ENCODE measurements at regions not wholly inside any gene's neighbourhood (a gene's known extent, or its start where the extent isn't known, plus 50 kb on each side); places are given as distances from the start of the nearest gene placed in this dataset.
"Not testable (repeated sequence)": the region's sequence is repeated elsewhere in the genome, so short reads cannot be mapped to it uniquely, and the experiment has no call there.

DNA sequence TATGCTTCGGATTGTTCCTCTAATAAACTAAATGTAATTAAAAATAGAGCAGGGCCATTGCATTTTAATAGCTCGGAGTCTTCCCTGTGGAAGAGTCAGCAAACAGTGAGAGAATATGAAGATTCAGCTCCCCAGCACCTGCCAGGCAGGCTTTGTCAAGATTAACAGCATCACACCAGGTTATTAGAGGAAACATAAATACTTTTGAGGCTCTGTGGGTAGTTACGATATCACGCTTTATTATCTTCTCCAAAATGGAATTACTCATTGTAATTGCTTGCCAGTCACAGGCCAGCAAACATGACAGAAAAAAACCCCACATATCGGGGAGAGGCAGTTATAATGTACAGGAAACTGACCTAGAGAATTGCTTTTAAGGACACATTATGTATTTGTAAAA is 303.9 kb downstream of the CPS1 start:
- DNase-seq (ENCODE audit: low spot score), result no peak
- FAIRE-seq, result no peak

DNA sequence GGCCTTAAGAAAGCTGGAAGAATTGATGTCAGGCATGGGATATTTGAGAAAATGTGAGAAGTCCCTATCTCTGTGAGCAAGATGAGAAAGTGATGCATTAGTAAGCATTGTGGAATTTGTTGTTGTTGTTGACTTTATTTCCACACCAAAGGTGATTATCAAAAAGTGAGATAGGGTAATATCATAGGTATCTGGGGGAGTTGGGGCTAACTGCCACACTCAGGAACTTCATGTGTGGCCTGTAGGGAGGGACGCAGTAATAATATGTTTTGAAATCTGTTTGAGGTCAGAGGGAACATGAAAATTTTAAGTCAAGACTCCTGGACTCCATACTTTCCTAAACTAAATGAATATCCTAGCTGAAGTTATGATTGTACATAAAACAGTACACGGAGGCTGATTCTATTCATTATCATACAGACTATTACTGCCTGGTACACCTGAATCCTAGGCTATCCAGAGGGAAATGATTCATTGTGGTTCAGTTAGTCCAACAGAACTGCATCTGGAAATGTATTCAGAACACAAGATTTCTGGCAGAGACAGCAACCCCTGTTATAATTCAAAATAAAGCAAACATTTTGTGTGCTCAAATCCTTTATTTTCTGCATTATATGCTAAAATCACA is 304.8 kb downstream of the CPS1 start:
- DNase-seq (ENCODE audit: low spot score) (no peak), FAIRE-seq (no peak)

DNA sequence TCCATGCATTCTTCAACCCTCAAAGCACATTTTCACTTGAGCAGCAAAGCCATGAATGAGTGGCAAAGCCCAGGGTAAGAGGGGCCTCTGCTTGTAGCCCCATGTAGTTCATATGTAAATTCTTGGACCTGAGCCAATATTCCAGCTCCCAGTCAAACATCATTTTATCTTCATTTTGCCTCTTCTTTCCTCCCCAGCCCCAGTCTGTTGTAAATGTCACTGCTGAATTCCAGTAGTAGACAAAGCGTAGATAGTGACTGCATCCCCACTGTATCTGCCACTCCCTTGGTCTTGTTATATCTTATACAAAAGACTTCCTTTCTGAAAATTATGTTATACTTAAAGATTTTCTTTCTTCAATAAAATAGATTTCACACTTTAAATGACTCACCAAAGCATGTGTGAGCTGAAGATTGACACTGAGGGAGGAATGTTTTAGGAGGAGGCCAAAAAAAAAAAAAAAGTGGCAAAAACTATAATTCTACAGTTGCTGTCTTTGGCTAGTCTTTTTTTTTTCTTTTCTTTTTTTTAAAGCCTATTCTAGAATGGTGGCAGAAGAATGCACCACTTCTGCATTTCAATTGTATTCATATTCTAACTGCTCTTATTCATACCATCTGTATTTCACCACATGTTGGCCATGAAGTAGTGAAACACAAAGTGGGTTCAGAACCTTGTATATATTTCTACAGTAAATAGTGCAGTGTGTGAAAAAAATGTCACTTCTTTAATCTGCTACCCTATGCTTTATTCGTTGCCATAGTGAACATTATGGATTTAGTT is 306.1 kb downstream of the CPS1 start:
- DNase-seq (ENCODE audit: low spot score) (no peak), FAIRE-seq (no peak)

DNA sequence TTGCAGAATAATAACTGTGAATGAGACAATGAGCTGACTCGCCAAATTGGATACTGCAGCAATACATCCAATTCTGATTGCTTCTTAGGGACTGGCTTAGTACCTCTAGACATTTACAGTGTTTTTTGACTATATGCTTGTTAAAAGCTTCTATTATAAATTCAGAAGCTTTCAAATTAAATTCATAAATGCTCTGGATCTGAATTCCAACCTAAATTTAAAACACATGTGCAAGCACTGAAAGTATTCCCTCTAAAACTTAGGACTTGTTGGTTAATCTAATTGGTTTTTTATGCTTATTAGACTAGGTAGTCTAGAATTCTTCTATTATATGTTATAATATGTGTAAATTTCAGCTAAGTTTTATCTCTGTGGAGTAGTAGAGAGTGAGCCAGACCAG is 306.9 kb downstream of the CPS1 start:
- FAIRE-seq, result no peak
- no peak for DNase-seq (ENCODE audit: low spot score)

- not testable (repeated sequence) for FAIRE-seq; DNase-seq (ENCODE audit: low spot score)
Observed at GRCh38 chr2:210871566-210871965, 315.2 kb downstream of the CPS1 start.

DNA sequence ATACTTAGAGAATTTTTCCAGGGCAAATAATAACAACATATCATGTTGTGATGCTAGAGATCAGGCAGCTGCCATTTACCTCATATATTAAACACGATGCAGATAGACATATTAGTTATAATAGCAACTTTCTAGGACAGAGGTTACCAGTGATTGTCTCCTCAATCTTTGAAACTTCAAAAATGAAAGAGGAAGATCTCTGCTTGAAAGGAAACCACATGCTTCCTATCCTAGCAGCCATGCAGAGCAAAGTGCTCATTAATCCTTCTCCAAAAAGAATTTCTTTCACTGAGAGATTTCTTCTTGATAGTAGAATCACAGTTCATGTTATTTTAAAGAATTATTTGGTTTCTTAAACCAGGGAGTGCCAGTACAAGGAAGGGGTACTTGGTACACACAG is 317.2 kb downstream of the CPS1 start:
- no peak for FAIRE-seq
- no peak for DNase-seq (ENCODE audit: low spot score)

DNA sequence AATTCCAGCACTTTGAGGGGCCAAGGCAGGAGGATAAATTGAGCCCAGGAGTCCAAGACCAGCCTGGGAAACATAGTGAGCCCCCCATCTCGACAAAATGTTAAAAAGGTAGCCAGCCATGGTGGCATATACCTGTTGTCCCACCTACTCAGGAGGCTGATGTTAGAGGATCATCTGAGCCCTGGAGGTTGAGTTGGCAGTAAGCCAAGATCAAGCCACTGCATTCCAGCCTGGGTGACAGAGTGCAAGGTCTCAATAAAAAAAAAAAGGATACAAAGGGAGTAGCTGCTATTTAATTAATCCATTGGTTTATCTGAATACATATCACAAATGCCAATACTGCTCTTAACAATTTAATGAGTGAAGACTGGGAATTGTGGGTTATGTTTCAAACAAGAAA is 327.8 kb downstream of the CPS1 start:
- DNase-seq (ENCODE audit: low spot score) (no peak), FAIRE-seq (no peak)

- FAIRE-seq, result no peak
- no peak for DNase-seq (ENCODE audit: low spot score)
Observed at GRCh38 chr2:210888035-210888434, 331.6 kb downstream of the CPS1 start.

GRCh38 chr2:210895132-210895531 is 338.7 kb downstream of the CPS1 start:
- FAIRE-seq, result no peak

DNA sequence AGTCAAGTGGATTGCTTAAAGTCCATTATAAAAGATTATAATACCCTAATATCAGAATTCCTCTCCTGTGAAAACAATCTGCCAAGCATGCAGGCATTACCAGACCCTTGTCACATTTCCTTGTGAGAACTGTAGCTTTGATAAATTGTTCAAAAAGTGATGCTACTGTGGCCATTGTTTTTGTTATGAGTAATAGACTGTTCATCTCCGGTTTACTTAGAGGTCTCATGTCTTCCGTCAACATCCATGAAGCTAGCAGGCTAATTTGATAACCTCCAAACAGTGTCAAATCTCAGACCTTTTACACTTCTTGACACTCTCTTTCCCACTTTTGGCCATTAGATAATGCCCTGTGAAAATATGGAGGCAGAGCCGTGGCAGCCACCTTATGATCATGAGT is 342.7 kb downstream of the CPS1 start:
- no peak for FAIRE-seq

More at GRCh38 chr2:210895132-210895531, 338.7 kb downstream of the CPS1 start:
- DNase-seq (ENCODE audit: low spot score), result no peak

DNA sequence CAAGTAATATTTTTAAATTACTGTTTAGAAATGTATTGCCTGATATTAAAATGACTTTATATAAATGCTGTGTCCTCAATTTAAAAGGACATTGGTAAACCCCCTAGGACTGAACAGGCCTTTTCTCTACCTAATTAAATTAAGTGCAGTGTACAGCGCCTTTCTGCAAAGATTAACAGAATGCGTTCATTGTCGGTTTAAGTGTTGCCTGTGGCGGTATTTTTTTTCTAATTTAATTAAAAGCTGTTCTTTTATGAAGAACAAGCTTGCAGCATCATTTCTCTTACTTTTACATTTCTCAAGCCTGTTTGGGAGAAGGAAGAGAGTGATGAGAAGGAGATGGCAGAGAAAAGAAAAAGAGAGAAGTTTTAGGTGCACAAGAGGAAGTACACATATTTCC is 344.9 kb downstream of the CPS1 start:
- FAIRE-seq, result no peak

More for the DNA sequence above, 342.7 kb downstream of the CPS1 start:
- no peak for DNase-seq (ENCODE audit: low spot score)

DNA sequence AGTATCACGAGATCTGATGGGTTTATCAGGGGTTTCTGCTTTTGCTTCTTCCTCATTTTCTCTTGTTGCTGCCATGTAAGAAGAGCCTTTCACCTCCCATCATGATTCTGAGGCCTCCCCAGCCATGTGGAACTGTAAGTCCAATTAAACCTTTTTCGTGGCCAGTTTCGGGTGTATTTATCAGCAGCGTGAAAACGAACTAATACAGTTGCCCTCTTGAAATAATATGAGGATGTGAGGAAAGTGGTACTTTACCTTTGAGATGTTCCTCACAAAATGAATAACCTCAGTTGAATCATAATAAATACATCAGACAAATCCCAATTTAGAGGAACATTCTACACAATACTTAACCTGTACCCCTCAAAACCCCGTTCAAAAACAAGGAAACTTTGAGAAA is 356.4 kb downstream of the CPS1 start:
- DNase-seq (ENCODE audit: low spot score) (no peak), FAIRE-seq (no peak)

More for the DNA sequence above, 344.9 kb downstream of the CPS1 start:
- DNase-seq (ENCODE audit: low spot score), result no peak

- FAIRE-seq (no peak), DNase-seq (ENCODE audit: low spot score) (no peak)
Observed at GRCh38 chr2:210913461-210913860, 357.1 kb downstream of the CPS1 start.

DNA sequence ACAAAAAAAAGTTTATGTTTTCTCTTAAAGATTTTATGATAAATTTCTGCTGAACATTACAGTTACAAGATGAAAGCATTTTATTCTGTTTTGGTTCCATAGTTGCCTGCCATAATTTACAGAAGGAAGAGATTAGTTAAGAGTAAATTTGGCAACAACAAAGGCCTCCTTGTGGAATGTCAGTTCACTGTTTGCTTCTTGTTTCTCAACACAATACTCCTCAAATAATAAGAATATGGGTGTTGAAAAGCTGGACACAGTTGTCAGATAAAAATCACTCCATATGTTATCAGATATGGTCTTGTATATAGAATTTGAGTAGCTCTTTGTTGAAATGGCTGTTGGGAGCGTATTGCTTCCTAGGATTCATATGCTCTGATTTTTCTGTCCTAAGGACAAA is 359.5 kb downstream of the CPS1 start:
- FAIRE-seq, result no peak

DNA sequence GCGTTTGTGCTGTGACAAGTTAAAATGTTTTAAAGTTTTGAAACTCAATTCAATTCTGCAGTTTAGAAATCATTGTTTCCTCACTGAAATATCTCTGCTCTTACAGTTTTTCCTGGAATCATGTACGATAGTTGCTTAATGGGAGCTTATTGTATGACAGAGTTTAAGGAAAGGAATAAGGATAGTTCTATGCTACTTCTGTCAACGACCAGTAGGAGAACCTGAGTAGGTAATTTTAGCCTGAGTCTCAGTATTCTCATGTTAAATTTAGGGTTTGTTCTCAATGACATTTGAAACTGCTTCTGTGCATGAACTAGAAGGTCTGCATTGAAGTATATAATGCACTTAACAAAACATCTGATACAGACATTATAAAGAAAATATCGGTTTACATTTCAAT is 361.1 kb downstream of the CPS1 start:
- FAIRE-seq, result no peak
- no peak for DNase-seq (ENCODE audit: low spot score)

More for the DNA sequence above, 359.5 kb downstream of the CPS1 start:
- DNase-seq (ENCODE audit: low spot score), result no peak

DNA sequence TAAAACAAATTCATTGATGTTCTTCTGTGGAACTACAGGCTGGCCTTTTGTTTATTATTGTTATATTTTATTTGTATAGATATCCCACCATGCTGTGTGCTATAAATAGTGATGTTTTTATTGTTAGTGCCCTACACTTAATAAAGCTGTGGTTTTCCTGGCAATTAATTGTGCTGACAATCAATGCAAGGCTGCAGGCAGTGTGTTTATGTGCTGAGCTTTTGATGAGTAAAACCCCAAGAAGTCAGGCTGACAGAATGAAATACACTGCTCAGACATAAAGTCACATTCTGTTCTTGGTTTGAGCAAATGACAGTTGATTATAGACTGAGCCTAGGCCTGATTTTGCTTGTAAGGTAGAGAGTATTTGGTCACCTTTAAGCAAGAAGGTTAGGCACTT is 362.7 kb downstream of the CPS1 start:
- no peak for FAIRE-seq

DNA sequence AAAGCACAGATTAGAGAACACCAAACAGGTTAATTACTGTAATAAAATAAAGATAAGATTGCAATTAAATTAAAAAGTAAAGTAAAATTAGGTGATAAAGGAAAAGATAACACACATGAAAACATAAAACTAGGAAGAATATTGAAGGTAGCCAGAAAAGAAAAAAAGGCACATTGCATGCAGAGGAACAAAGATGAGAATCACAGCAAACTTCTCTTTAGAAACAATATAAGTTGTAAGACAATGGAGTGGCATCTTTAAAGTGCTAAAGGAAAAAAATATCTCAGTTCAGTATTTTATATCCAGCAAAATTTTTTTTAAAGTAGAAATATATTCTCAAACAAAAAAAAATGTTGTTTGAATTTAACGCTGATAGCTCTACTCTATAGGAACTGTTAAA is 366.0 kb downstream of the CPS1 start:
- DNase-seq (ENCODE audit: low spot score), result no peak
- no peak for FAIRE-seq

More for the DNA sequence above, 362.7 kb downstream of the CPS1 start:
- no peak for DNase-seq (ENCODE audit: low spot score)

- DNase-seq (ENCODE audit: low spot score), result no peak
- FAIRE-seq, result no peak
Observed at GRCh38 chr2:210928714-210929113, 372.3 kb downstream of the CPS1 start.

- DNase-seq (ENCODE audit: low spot score) (no peak), FAIRE-seq (no peak)
Observed at GRCh38 chr2:210938228-210938627, 381.8 kb downstream of the CPS1 start.

- no peak for FAIRE-seq
Observed at GRCh38 chr2:210946395-210946794, 390.0 kb downstream of the CPS1 start.

DNA sequence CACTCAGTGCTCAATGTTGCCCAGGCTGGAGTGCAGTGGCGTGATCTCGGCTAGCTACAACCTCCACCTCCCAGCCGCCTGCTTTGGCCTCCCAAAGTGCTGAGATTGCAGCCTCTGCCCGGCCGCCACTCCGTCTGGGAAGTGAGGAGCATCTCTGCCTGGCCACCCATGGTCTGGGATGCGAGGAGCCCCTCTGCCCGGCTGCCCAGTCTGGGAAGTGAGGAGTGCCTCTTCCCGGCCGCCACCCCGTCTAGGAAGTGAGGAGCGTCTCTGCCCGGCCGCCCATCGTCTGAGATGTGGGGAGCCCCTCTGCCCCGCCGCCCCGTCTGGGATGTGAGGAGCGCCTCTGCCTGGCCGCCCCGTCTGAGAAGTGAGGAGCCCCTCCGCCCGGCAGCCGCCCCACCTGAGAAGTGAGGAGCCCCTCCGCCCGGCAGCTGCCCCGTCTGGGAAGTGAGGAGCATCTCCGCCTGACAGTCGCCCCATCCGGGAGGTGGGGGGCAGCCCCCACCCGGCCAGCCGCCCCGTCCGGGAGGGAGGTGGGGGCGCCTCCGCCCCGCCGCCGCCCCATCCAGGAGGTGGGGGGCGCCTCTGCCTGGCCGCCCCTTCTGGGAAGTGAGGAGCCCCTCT is 394.1 kb downstream of the CPS1 start:
- not testable (repeated sequence) for FAIRE-seq; DNase-seq (ENCODE audit: low spot score)

More at GRCh38 chr2:210946395-210946794, 390.0 kb downstream of the CPS1 start:
- DNase-seq (ENCODE audit: low spot score), result no peak

- DNase-seq (ENCODE audit: low spot score) (no peak), FAIRE-seq (no peak)
Observed at GRCh38 chr2:210954386-210954907, 398.0 kb downstream of the CPS1 start.

All from RCC 7860 (cell line).